SK-N-SH (cell line): ENCODE measurements at regions not wholly inside any gene's neighbourhood (a gene's known extent, or its start where the extent isn't known, plus 50 kb on each side); places are given as distances from the start of the nearest gene placed in this dataset.

ENCODE experiments used
- CTCF ChIA-PET: fragments of 300-600, 350-600 bp; formaldehyde crosslinking; extraction: SDS; loops from one replicate; lab custom pipeline; 2021; lab: Yijun Ruan, JAX
- POLR2A ChIA-PET: fragments of 350-600 bp; sonication (Branson Sonifier 250); formaldehyde crosslinking; extraction: SDS; loops from one replicate; lab custom pipeline; 2020; ENCODE audit warnings: antibody characterized with exemption, inconsistent platforms; lab: Yijun Ruan, JAX
- DNase-seq: peaks from one replicate; pipeline ENCODE4 v3.0.0; 2012
- H2AFZ ChIP-seq: fragments of 200-600 bp; sonication (generic); 2 replicates; pipeline ENCODE4 v1.8.1; 2016; ENCODE audit warnings: antibody characterized with exemption, mild to moderate bottlenecking, low read depth
- H3F3A ChIP-seq: fragments of 200-600 bp; sonication (generic); replicated peaks from 2 replicates; pipeline ENCODE3; 2016; ENCODE audit warnings: antibody characterized with exemption, mild to moderate bottlenecking; ENCODE audit not compliant: insufficient read depth
- H3K27ac ChIP-seq, 2 experiments: fragments of 200-500 bp in 1 of 2; fragments of 200-600 bp in 1 of 2; sonication (Bioruptor generic) in 1 of 2; sonication (generic), shearing (Covaris generic) in 1 of 2; 2 replicates each; pipeline versions ENCODE4 v1.5.1 to v1.6.1; 2014 to 2016; ENCODE audit warnings: low read depth in 2 of 2, inconsistent platforms in 1 of 2, low read length in 1 of 2, mild to moderate bottlenecking in 1 of 2, mixed read lengths in 1 of 2
- H3K27me3 ChIP-seq: fragments of 200-600 bp; sonication (generic), shearing (Covaris generic); 2 replicates; pipeline ENCODE4 v1.6.1; 2016; ENCODE audit warnings: mixed run types; ENCODE audit not compliant: insufficient read depth
- H3K36me3 ChIP-seq, 2 experiments: fragments of 200-500 bp in 1 of 2; fragments of 200-600 bp in 1 of 2; sonication (Bioruptor generic) in 1 of 2; sonication (generic) in 1 of 2; replicated peaks in 1 of 2; 2 replicates each; pipeline versions ENCODE3 to v1.5.1; 2014 to 2016; ENCODE audit warnings: low read length in 1 of 2, mild to moderate bottlenecking in 1 of 2; ENCODE audit not compliant: insufficient read depth in 2 of 2, control insufficient read depth in 1 of 2
- H3K4me1 ChIP-seq, 2 experiments: fragments of 200-500 bp in 1 of 2; fragments of 200-600 bp in 1 of 2; sonication (Bioruptor generic) in 1 of 2; sonication (generic), shearing (Covaris generic) in 1 of 2; 2 replicates each; pipeline versions ENCODE4 v1.5.1 to v1.6.1; 2014 to 2016; ENCODE audit warnings: low read depth in 1 of 2, low read length in 1 of 2, mixed run types in 1 of 2; ENCODE audit not compliant: insufficient read depth in 2 of 2, control insufficient read depth in 1 of 2
- H3K4me2 ChIP-seq: fragments of 200-600 bp; sonication (generic), shearing (Covaris generic); 2 replicates; pipeline ENCODE4 v1.6.1; 2017; ENCODE audit warnings: mixed run types
- H3K4me3 ChIP-seq, 2 experiments: fragments of 200-500 bp in 1 of 2; fragments of 200-600 bp in 1 of 2; sonication (Bioruptor generic) in 1 of 2; sonication (generic), shearing (Covaris generic) in 1 of 2; 2 replicates each; pipeline versions ENCODE4 v1.5.1 to v1.8.1; 2014 to 2016; ENCODE audit warnings: low read depth in 2 of 2, inconsistent platforms in 1 of 2, low read length in 1 of 2, mild to moderate bottlenecking in 1 of 2, mixed read lengths in 1 of 2, moderate library complexity in 1 of 2
- H3K79me2 ChIP-seq: fragments of 200-600 bp; sonication (generic); 2 replicates; pipeline ENCODE4 v1.8.1; 2017; ENCODE audit warnings: mild to moderate bottlenecking; ENCODE audit not compliant: insufficient read depth
- H3K9ac ChIP-seq: fragments of 200-600 bp; sonication (generic); 2 replicates; pipeline ENCODE4 v1.6.1; 2017; ENCODE audit warnings: mixed run types
- H3K9me2 ChIP-seq: fragments of 200-600 bp; sonication (generic); 2 replicates; pipeline ENCODE4 v1.6.1; 2017; ENCODE audit warnings: mixed run types
- H3K9me3 ChIP-seq: fragments of 200-600 bp; sonication (generic); 2 replicates; pipeline ENCODE4 v1.6.1; 2017; ENCODE audit warnings: mixed run types, mild to moderate bottlenecking, moderate library complexity
- H4K20me1 ChIP-seq: fragments of 200-600 bp; sonication (generic); 2 replicates; pipeline ENCODE4 v1.6.1; 2017; ENCODE audit warnings: mild to moderate bottlenecking, mixed run types; ENCODE audit not compliant: insufficient read depth
- CHD2 ChIP-seq: fragments of 150-350 bp; IDR thresholded peaks from 2 replicates; pipeline ENCODE4 v1.6.1; 2018; ENCODE audit warnings: low read length; ENCODE audit not compliant: partially characterized antibody
- ELF1 ChIP-seq: IDR thresholded peaks from 2 replicates; pipeline ENCODE4 v1.4.0; 2012
- FOXJ3 ChIP-seq: sonication (generic); formaldehyde crosslinking; IDR thresholded peaks from 2 replicates; pipeline ENCODE4 v1.5.1; 2020; ENCODE audit warnings: mild to moderate bottlenecking, missing genetic modification reagents
- GATA2 ChIP-seq: sonication (generic); formaldehyde crosslinking; IDR thresholded peaks from 2 replicates; pipeline ENCODE4 v1.5.0; 2020; ENCODE audit warnings: mild to moderate bottlenecking, missing genetic modification reagents
- NFIC ChIP-seq: IDR thresholded peaks from 2 replicates; pipeline ENCODE4 v1.4.0; 2012; ENCODE audit warnings: borderline replicate concordance
- RCOR1 ChIP-seq: fragments of 150-350 bp; IDR thresholded peaks from 2 replicates; pipeline ENCODE4 v1.6.1; 2017; ENCODE audit warnings: antibody characterized with exemption, low read length
- SMC3 ChIP-seq: IDR thresholded peaks from 2 replicates; pipeline ENCODE4 v1.6.1; 2012; ENCODE audit warnings: low read depth, low read length, improper control_type of control experiment
- WGBS: methylation state at CpG from one replicate; pipeline ENCODE4 v1.1.6; 2017; ENCODE audit warnings: low lambda C conversion rate; 5-methylcytosine and 5-hydroxymethylcytosine counted together
- TF ChIP-seq, protein P1 (sequence below): IDR thresholded peaks from 2 replicates; pipeline ENCODE4; 2012

DNA sequence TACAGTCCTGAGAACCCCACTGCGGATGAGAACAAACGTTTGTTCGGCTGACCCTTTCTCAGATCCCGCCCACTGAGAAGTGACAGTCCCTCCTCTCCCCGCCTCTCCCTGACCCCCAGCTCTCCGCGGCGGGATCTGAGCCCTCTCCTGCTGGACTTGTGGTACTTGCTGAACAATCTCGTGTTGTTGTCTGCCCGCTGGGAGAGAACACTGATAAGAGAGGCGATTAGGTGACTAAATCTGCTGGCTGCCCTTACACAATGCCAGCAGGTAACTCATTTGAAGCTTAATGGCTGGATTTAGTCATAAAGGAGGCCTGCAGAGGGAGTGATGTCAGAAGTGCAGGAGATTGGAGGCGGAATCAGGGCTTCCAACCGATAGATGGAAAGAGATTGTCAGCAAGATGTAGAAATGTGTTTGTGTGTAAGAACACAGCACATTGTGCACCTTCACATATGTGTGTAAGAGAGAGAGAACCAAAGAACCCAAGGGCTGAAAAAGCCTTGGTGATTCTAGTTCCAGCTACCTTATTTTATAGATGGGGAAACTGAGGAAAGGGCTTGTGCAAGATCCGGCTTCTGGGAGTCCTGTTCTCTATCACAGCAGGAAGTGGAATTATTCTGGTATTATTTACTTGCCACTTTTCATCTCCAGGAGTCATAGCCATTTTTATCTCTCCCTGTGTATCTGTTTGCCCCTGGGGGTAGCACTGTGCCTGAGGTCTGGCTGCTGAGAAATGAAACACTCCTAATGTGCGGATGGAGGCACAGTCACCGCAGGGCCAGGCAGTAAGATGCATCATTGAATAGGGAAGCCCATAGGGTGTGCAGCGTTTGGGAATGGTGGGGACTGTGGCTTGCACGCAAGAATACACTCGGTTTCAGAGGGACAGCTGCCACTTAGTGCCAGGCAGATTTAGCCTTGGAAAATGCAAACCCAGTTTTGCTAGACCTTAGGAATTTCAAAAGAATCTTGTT, 203.7 kb upstream of the MSX2 start:
- Histone ChIP-seq H3K4me1 (peaks cover 0 to 11% of the 10 kb centered on the region in 2 experiments; a peak in 2 of 4 replicates), H2AFZ (no peak overlapping the region), H3K27ac (no peak overlapping the region), H3K9me3 (no peaks in the 10 kb centered on the region), H3K36me3 (no peaks in the 10 kb centered on the region), H3K9ac (no peak overlapping the region), H3F3A (no peaks in the 10 kb centered on the region), H3K9me2 (no peaks in the 10 kb centered on the region), H3K4me3 (no peak overlapping the region), H3K4me2 (no peak overlapping the region), H3K27me3 (no peaks in the 10 kb centered on the region), H3K79me2 (no peaks in the 10 kb centered on the region), H4K20me1 (no peaks in the 10 kb centered on the region)
- peak; percentile 75 for DNase-seq
- POLR2A ChIA-PET = interaction anchor here (0.5 kb wide), 1 partner anchor 1906 kb away, joined by 4 read pairs; no protein-coding TSS in a partner anchor
- WGBS = 52% methylated on average over 19 of the region's 19 CpGs
- CTCF ChIA-PET = interaction anchor here (0.9 kb wide), 1 partner anchor 101 kb away, joined by 4 read pairs; no protein-coding TSS in a partner anchor
- TF ChIP-seq ELF1 (no peak), FOXJ3 (no peak), CHD2 (peak; percentile 5), SMC3 (0 out of 2 replicates have a peak, but pooled peaks have one; percentile 6), NFIC (no peak), RCOR1 (peak; percentile 8; the same call in 1 of the 2 replicates), GATA2 (peak; percentile 80)

DNA sequence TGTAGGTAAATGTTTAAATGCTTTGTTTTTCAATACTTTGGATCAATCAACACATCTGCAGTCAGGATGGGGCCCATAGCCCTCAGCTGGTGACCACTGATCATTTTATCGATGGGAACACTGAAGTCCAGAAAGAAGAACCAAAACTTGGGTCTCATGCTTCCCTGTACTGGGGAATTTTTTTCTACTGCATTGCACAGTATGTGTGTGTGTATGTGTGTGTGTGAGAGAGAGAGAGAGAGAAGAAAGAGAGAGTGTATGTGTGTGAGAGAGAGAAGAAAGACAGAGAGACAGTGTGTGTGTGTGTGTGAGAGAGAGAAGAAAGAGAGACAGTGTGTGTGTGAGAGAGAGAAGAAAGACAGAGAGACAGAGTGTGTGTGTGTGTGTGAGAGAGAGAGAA, 202.9 kb upstream of the MSX2 start:
- H3K9me2 ChIP-seq = no peaks in the 10 kb centered on the region
- no peaks in the 10 kb centered on the region for H3F3A ChIP-seq
- H3K4me1 ChIP-seq = peaks cover 0 to 11% of the 10 kb centered on the region in 2 experiments; a peak in 2 of 4 replicates
- H3K9me3 ChIP-seq = no peaks in the 10 kb centered on the region
- no peak overlapping the region for H3K4me2 ChIP-seq
- H3K27ac ChIP-seq = no peak overlapping the region
- H3K79me2 ChIP-seq = no peaks in the 10 kb centered on the region
- 68% methylated on average over 1 of the region's 1 CpG for WGBS
- no peaks in the 10 kb centered on the region for H3K27me3 ChIP-seq
- TF ChIP-seq ELF1 = no peak
- TF ChIP-seq, protein P1, sequence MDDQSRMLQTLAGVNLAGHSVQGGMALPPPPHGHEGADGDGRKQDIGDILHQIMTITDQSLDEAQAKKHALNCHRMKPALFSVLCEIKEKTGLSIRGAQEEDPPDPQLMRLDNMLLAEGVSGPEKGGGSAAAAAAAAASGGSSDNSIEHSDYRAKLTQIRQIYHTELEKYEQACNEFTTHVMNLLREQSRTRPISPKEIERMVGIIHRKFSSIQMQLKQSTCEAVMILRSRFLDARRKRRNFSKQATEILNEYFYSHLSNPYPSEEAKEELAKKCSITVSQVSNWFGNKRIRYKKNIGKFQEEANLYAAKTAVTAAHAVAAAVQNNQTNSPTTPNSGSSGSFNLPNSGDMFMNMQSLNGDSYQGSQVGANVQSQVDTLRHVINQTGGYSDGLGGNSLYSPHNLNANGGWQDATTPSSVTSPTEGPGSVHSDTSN = no peak
- no peak overlapping the region for H3K9ac ChIP-seq
- no peak overlapping the region for H2AFZ ChIP-seq
- H3K4me3 ChIP-seq = no peak overlapping the region
- ChIA-PET CTCF (no interaction called here), POLR2A (no interaction called here)
- no peaks in the 10 kb centered on the region for H3K36me3 ChIP-seq
- no peaks in the 10 kb centered on the region for H4K20me1 ChIP-seq
- no peak for DNase-seq
